SK-N-MC (cell line): ENCODE measurements at regions not wholly inside any gene's neighbourhood (a gene's known extent, or its start where the extent isn't known, plus 50 kb on each side); places are given as distances from the start of the nearest gene placed in this dataset.

ENCODE experiments used
- EZH2 ChIP-seq: fragments of 200-600 bp; sonication (generic); IDR thresholded peaks from one replicate; pipeline ENCODE4 v1.6.1; 2017; ENCODE audit warnings: antibody characterized with exemption
- POLR2AphosphoS5 ChIP-seq: IDR thresholded peaks from 2 replicates; pipeline ENCODE4 v1.6.1; 2012; ENCODE audit warnings: mild to moderate bottlenecking, low read depth, low read length, borderline replicate concordance

- no peak for TF ChIP-seq EZH2
- TF ChIP-seq POLR2AphosphoS5: no peak
Observed at GRCh38 chr15:96403932-96404331, 73.4 kb downstream of the NR2F2 start.
